HUES6 (cell line): ENCODE measurements at regions not wholly inside any gene's neighbourhood (a gene's known extent, or its start where the extent isn't known, plus 50 kb on each side); places are given as distances from the start of the nearest gene placed in this dataset.

Experiments
- H3K27ac ChIP-seq: 2 replicates; pipeline ENCODE4 v1.7.0; 2013; ENCODE audit warnings: low read depth, mild to moderate bottlenecking, low read length, inconsistent platforms
- H3K27me3 ChIP-seq: 2 replicates; pipeline ENCODE4 v1.6.1; 2013; ENCODE audit warnings: low read length; ENCODE audit not compliant: control insufficient read depth, insufficient read depth
- H3K36me3 ChIP-seq: 2 replicates; pipeline ENCODE4 v1.6.1; 2013; ENCODE audit warnings: low read length; ENCODE audit not compliant: control insufficient read depth, insufficient read depth
- H3K4me1 ChIP-seq: 2 replicates; pipeline ENCODE4 v1.6.1; 2013; ENCODE audit warnings: low read length; ENCODE audit not compliant: control insufficient read depth, insufficient read depth
- H3K4me3 ChIP-seq: 2 replicates; pipeline ENCODE4 v1.5.1; 2013; ENCODE audit warnings: low read depth, low read length
- H3K9ac ChIP-seq: one replicate; pipeline ENCODE4 v1.6.1; 2013; ENCODE audit warnings: mild to moderate bottlenecking, low read length
- H3K9me3 ChIP-seq: 2 replicates; pipeline ENCODE4 v1.6.1; 2013; ENCODE audit warnings: low read depth, low read length; ENCODE audit not compliant: control insufficient read depth, insufficient read depth

DNA sequence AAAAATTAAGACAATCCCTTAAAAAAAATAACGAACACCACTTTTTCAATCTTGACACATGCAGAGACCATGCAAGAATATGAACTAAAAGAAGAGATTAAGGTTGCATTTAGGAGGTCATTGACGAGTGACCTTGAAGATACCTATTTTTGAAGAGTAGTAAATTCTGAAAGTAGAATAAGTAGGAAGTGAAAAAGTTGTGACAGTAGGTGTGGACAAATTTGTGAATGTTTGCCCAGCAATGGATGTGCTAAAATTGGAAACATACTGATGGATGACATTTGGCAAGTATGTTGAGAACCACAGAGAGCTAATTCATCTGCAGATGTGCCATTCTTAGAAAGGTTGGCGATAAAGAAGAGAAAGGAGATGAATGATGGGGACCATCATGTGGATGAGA lies 213.7 kb upstream of the VCX3A start:
- H3K27me3 ChIP-seq: no peaks in the 10 kb centered on the region
- H3K9me3 ChIP-seq: no peaks in the 10 kb centered on the region
- no peak overlapping the region for H3K9ac ChIP-seq
- H3K4me1 ChIP-seq: no peaks in the 10 kb centered on the region
- no peak overlapping the region for H3K4me3 ChIP-seq
- H3K36me3 ChIP-seq: no peaks in the 10 kb centered on the region
- no peak overlapping the region for H3K27ac ChIP-seq

DNA sequence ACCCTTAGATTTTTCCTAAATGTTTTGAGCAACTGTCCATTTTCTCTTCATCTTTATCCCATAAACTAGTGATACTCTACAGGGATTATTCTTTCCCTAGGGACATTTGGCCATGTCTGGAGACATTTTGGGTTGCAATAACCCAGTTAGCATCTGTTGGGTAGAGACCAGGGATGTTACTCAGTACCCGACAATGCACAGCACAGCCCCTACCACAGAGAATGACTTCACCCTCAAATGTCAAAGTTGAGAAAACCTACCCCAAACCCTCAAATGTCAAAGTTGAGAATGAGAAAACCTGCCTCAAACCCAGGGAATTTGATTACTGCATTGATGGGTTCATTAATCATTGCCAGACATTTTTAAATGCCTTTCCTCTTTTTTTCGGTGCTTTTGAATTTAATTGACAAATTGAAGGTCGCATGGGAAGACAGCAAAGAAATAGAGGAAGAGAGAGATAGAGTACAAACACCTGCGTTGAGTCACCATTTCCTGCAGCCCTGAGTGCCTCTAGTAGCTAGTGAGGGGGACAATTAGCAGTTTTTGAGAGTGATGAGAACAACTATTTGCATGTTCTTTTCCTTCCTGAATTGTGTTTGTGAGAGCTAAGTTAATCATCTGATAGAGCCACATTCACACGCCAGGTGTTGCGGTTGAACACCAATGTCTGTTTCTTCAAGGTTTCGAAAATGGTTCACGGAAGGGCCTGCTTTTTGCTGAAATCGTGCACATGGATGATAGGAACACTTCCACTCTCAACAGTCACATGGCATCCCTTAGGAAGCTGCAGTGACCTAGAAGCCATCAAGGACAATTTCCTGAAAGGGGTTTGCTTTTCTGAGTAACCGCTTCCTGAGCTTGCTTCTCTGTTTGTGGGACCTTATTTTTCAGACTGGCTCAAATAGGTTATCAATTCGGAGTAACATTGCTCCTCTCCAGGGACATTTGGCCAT lies 203.9 kb upstream of the VCX3A start:
- no peaks in the 10 kb centered on the region for H3K27me3 ChIP-seq
- H3K4me3 ChIP-seq: no peak overlapping the region
- H3K9me3 ChIP-seq: no peaks in the 10 kb centered on the region
- no peak overlapping the region for H3K27ac ChIP-seq
- H3K9ac ChIP-seq: no peak overlapping the region
- H3K4me1 ChIP-seq: no peaks in the 10 kb centered on the region
- H3K36me3 ChIP-seq: no peaks in the 10 kb centered on the region

DNA sequence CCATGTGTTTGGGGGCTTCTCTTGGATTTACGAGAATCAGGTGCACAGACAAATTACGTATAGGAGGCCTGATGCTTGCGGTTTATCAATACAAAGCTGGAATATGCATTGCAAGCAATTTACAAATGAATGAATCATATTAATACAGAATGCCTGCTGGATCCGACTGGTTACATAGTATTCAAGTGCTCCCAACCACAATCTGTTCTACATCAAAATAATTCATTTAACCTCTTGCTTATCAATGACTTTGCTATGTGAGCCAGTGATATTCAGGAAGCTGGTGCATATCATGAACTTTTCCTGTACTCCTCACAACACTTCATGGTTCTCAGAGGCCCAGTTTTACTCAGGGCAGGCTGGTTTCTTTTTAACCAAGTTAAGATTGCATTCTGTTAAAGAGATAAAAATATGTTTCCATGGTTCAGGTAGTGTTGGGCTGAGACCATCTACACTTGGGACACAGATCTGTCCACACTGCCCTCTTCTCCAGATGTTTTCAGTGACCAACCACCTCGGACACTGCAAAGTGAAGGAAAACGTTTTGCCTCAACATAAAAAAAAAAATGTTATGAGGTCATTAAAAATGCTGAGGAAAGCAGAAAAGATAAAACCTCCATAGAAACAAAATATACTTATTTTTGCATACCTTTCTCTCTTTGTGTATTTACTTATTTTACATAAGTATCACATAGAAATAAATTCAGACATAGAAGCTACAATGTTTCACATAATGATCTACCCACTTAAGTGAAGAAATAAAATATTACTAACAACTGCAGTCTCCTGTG lies 200.1 kb upstream of the VCX3A start:
- Histone ChIP-seq H3K27me3 (no peaks in the 10 kb centered on the region), H3K4me3 (no peak overlapping the region), H3K9me3 (no peaks in the 10 kb centered on the region), H3K9ac (no peak overlapping the region), H3K27ac (no peak overlapping the region), H3K4me1 (no peaks in the 10 kb centered on the region), H3K36me3 (no peaks in the 10 kb centered on the region)

DNA sequence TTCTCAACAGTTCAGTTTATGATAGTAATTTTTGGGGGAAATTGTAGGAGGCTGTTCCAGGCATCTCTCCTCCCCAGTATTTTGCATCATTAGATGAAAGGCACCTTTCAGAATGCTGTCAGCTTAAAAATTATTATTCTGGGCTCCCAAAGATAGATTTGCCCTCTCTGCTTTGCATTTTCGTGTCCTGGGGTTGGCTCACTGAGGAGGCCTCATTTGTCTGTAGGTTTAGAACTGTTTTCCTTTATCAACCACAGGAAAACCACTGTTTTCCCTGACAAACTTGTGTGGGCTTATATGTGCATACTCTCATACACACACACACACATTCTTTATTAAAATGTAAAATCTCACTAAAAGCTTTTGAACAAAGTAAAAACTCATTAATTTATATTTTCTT lies 197.2 kb upstream of the VCX3A start:
- H3K27me3 ChIP-seq: no peaks in the 10 kb centered on the region
- no peak overlapping the region for H3K27ac ChIP-seq
- no peak overlapping the region for H3K4me3 ChIP-seq
- no peak overlapping the region for H3K9ac ChIP-seq
- 0 out of 2 replicates have a peak, but pooled peaks cover 2% of the 10 kb centered on the region for H3K9me3 ChIP-seq
- H3K36me3 ChIP-seq: no peaks in the 10 kb centered on the region
- H3K4me1 ChIP-seq: no peaks in the 10 kb centered on the region

DNA sequence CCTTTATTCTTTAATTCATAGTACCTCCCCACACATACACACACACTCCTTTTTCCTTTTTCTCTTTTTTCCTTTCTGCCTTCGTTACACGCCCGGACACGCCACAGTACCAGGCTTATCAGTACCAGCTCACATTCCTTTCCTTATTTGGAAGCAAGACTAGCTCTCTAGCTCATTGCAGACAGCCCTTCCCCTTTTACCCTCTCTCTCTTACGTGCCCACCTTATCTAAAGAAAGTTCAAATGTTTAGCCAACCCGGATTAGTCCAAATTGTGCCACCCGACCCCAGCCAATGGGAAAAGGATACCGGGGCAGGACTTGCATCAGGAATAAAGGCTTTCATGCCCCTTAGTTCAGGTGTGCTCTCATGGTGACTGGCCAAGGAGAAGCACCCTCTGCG lies 194.7 kb upstream of the VCX3A start:
- Histone ChIP-seq H3K36me3 (no peaks in the 10 kb centered on the region), H3K27me3 (no peaks in the 10 kb centered on the region), H3K4me1 (no peaks in the 10 kb centered on the region), H3K9me3 (0 out of 2 replicates have a peak, but pooled peaks cover 2% of the 10 kb centered on the region), H3K27ac (peak overlapping the region; percentile 27; the same call in 1 of the 2 replicates), H3K4me3 (no peak overlapping the region), H3K9ac (no peak overlapping the region)

DNA sequence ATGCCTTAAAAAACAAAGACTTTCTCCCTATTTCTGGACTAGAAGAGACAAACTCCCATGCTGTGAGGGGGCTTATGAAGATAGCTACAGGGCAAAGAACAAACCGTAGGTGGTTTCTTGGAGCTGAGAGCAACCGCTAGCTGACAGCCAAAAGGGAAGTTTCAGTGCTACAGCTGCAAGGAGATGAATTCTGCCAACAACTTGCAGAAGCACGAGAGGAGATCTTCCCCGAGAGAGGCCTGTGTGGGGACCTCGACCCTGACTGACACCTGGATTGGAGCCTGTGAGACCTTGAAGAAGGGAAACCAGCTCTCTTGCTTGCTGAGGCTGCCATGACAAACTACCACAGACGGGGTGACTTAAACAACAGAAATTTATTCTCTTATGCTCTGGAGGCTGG lies 183.8 kb upstream of the VCX3A start:
- Histone ChIP-seq H3K4me1 (no peaks in the 10 kb centered on the region), H3K36me3 (no peaks in the 10 kb centered on the region), H3K9me3 (no peaks in the 10 kb centered on the region), H3K27ac (no peak overlapping the region), H3K27me3 (no peaks in the 10 kb centered on the region), H3K4me3 (no peak overlapping the region), H3K9ac (no peak overlapping the region)

DNA sequence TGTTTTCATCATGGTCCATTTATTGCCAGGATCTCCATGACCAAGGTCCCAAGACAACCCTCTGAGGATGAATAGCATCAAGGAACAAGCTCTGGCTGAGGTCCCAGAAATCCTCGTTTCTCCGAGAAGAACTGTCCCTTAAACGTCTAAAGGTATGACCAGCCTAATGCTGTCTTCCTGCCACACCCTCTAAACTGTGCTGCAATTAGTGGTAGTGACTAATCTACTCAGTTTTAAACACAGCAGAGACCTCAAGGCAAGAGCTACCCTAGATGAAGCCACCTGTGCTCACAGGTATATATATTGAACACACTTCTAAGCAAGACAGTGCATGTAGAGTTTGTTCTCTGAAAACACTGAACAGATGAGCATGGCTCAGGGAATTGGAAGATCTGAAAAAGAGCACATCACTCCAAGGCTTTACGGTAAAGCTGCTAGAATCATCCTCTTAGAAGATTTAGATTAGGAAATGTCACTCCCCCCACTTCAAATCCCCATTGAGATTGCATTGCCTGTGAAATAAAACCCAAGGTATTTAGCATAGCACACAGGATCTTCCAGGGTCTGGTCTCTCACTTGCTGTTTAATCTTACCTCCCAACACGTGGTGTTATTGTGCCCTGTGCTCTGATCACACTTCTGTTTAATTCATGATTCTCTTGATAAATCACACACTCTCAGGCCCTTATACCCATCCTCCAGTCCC lies 173.9 kb upstream of the VCX3A start:
- Histone ChIP-seq H3K27me3 (no peaks in the 10 kb centered on the region), H3K27ac (no peak overlapping the region; the same call in 1 of the 2 replicates), H3K4me1 (peaks cover 4% of the 10 kb centered on the region), H3K9ac (no peak overlapping the region), H3K9me3 (peaks cover 30% of the 10 kb centered on the region), H3K36me3 (peaks cover 8% of the 10 kb centered on the region; the same call in 1 of the 2 replicates), H3K4me3 (no peak overlapping the region)

DNA sequence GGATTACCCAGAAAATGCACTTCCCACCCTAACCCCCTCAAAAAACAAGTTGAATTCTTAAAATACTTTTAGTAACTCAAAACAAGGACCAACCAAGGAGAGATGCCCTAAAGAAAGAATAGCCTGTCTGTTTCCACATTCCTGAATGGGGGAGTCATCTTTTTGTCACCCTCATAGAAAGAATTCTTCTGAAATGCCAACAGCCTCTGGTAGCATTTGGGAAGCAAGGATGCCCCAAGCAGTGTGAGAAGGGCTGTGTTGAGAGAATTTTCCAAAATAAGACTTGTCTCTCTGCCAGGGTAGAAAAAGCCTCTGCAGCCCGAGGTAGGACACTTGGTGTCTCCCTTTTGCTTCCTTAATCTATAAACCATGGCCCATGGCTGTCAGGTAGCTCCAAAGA lies 173.1 kb upstream of the VCX3A start:
- H3K4me3 ChIP-seq: no peak overlapping the region

DNA sequence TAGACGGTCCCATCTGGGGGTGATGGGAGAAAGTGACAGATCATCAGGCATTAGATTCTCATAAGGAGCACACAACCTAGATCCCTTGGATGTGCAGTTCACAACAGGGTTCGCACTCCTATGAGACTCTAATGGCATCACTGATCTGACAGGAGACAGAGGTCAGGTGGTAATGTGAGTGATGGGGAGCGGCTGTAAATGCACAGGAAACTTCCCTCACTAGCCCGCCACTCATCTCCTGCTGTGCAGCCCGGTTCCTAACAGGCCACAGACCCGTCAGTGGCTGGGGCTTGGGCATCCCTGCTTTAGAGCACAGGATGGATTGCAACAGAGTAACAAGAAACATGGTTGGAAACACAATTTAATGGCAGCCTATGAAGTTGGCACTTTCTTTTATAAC lies 172.6 kb upstream of the VCX3A start:
- H3K9ac ChIP-seq: no peak overlapping the region
- H3K9me3 ChIP-seq: peaks cover 30% of the 10 kb centered on the region
- H3K36me3 ChIP-seq: peaks cover 10% of the 10 kb centered on the region; the same call in 1 of the 2 replicates
- H3K27me3 ChIP-seq: no peaks in the 10 kb centered on the region
- H3K4me3 ChIP-seq: no peak overlapping the region
- H3K27ac ChIP-seq: peak overlapping the region; percentile 58; the same call in 1 of the 2 replicates
- peaks cover 4% of the 10 kb centered on the region for H3K4me1 ChIP-seq

More for the DNA sequence above, 173.1 kb upstream of the VCX3A start:
- H3K9ac ChIP-seq: no peak overlapping the region
- H3K27ac ChIP-seq: peak overlapping the region; percentile 58; the same call in 1 of the 2 replicates
- peaks cover 4% of the 10 kb centered on the region for H3K4me1 ChIP-seq
- peaks cover 30% of the 10 kb centered on the region for H3K9me3 ChIP-seq
- H3K27me3 ChIP-seq: no peaks in the 10 kb centered on the region
- peaks cover 10% of the 10 kb centered on the region; the same call in 1 of the 2 replicates for H3K36me3 ChIP-seq

DNA sequence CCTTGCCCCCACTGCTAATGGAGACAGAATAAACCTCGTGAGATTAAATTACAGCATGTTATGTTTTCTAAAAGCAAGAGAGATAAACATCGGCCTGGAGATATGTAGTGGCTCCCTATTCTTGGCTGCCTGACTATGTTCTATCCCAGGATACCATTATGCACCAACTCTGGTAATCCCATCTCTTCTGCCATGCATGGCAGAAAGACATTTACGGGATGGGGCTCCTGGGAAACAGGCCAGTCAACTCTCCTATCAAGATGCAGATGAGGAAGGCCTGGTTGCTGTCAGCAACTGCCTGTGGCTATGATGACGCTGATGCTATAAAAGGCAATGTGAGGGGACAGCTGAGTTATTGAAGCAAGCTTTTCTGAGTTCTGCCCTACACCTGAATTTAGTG lies 166.2 kb upstream of the VCX3A start:
- Histone ChIP-seq H3K9me3 (peaks cover 3% of the 10 kb centered on the region), H3K27me3 (no peaks in the 10 kb centered on the region)

More for the DNA sequence above, 166.2 kb upstream of the VCX3A start:
- Histone ChIP-seq H3K36me3 (0 out of 2 replicates have a peak, but pooled peaks cover 4% of the 10 kb centered on the region), H3K4me3 (no peak overlapping the region), H3K9ac (no peak overlapping the region), H3K4me1 (no peaks in the 10 kb centered on the region; the same call in 1 of the 2 replicates), H3K27ac (no peak overlapping the region)
